NT2/D1 (cell line): ENCODE measurements at regions not wholly inside any gene's neighbourhood (a gene's known extent, or its start where the extent isn't known, plus 50 kb on each side); places are given as distances from the start of the nearest gene placed in this dataset.

Experiments used
- DNase-seq: peaks from one replicate; pipeline ENCODE4 v3.0.0-alpha.2; 2011; ENCODE audit warnings: low read depth, low spot score
- H3K27me3 ChIP-seq: 2 replicates; pipeline ENCODE4 v1.6.0; 2011; ENCODE audit warnings: mild to moderate bottlenecking; ENCODE audit not compliant: insufficient read length, insufficient read depth
- H3K36me3 ChIP-seq: 2 replicates; pipeline ENCODE4 v1.6.1; 2011; ENCODE audit warnings: mild to moderate bottlenecking, low read length, mixed read lengths; ENCODE audit not compliant: insufficient read depth, insufficient read length
- H3K4me1 ChIP-seq: 2 replicates; pipeline ENCODE4 v1.5.1; 2011; ENCODE audit not compliant: insufficient read depth, insufficient read length
- H3K4me3 ChIP-seq: 2 replicates; pipeline ENCODE4 v1.5.1; 2011; ENCODE audit warnings: low read depth; ENCODE audit not compliant: insufficient read length
- H3K9ac ChIP-seq: 2 replicates; pipeline ENCODE4 v1.6.0; 2011; ENCODE audit warnings: low read depth; ENCODE audit not compliant: insufficient read length
- H3K9me3 ChIP-seq: 2 replicates; pipeline ENCODE4 v1.5.1; 2011; ENCODE audit warnings: mild to moderate bottlenecking, low read length; ENCODE audit not compliant: insufficient read depth
- SUZ12 ChIP-seq: IDR thresholded peaks from 2 replicates; pipeline ENCODE4 v1.6.1; 2011; ENCODE audit not compliant: insufficient read length, insufficient read depth; ENCODE audit errors: extremely low read depth
- YY1 ChIP-seq: IDR thresholded peaks from 2 replicates; pipeline ENCODE4 v1.6.1; 2011; ENCODE audit not compliant: insufficient read length, insufficient read depth
- ZNF274 ChIP-seq: IDR thresholded peaks from 2 replicates; pipeline ENCODE4 v1.6.1; 2011; ENCODE audit warnings: mild to moderate bottlenecking, low read depth, low read length

DNA sequence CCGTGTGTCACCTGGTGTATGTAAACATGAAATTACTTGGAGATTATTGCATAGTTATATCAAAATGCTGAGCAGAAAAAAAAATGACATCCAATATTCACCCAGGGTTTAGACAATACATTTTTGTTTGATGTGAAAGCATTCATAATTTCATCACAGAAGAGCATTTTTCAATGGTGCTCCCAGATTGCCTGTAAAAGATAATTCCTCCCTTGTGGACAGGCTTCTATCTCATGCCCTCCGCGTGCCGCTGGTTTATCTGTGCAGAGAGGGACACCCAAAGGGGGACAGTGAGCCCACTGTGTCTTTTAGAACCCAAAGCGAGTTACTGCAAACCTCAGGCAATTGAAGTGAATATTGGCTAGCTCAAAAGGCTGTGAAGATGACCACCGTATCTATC is 126.2 kb upstream of the KLF6 start:
- H3K4me3 ChIP-seq: no peak overlapping the region
- H3K27me3 ChIP-seq: no peaks in the 10 kb centered on the region
- no peaks in the 10 kb centered on the region for H3K9me3 ChIP-seq
- no peak overlapping the region for H3K9ac ChIP-seq
- TF ChIP-seq YY1: no peak
- no peak for TF ChIP-seq SUZ12
- TF ChIP-seq ZNF274: no peak
- no peak for DNase-seq
- no peaks in the 10 kb centered on the region for H3K36me3 ChIP-seq
- no peaks in the 10 kb centered on the region for H3K4me1 ChIP-seq

- H3K36me3 ChIP-seq: no peaks in the 10 kb centered on the region
- H3K27me3 ChIP-seq: no peaks in the 10 kb centered on the region
- H3K4me1 ChIP-seq: no peaks in the 10 kb centered on the region
- no peak overlapping the region for H3K9ac ChIP-seq
- no peak overlapping the region for H3K4me3 ChIP-seq
- TF ChIP-seq SUZ12 (no peak), YY1 (no peak), ZNF274 (no peak)
- DNase-seq: no peak
- H3K9me3 ChIP-seq: no peaks in the 10 kb centered on the region; the same call in 1 of the 2 replicates
Observed at GRCh38 chr10:3909339-3909738, 124.3 kb upstream of the KLF6 start.

DNA sequence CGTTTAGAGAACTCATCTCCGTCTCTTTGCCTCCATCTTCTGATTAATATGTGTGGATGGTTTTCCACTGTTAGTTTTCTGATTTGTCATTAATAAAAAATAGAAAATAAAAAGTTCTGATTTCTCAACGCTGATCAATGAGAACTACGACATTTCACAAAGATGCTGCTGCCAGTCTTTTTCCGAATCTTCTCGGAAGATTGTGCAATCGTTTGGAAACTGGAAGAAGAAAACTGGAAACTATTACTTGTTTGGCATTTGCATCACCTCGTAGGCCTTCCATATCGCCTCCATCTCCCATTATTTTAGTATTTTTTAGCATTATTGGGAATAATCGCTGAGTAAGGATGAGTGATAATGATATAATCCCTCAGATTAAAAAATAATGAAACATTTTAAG is 123.2 kb upstream of the KLF6 start:
- no peaks in the 10 kb centered on the region for H3K36me3 ChIP-seq
- no peak overlapping the region for H3K4me3 ChIP-seq
- no peaks in the 10 kb centered on the region; the same call in 1 of the 2 replicates for H3K9me3 ChIP-seq
- H3K27me3 ChIP-seq: no peaks in the 10 kb centered on the region
- H3K9ac ChIP-seq: no peak overlapping the region
- DNase-seq: no peak
- TF ChIP-seq ZNF274 (no peak), YY1 (no peak), SUZ12 (no peak)
- H3K4me1 ChIP-seq: no peaks in the 10 kb centered on the region

- H3K4me1 ChIP-seq: no peaks in the 10 kb centered on the region
- TF ChIP-seq YY1: no peak
- TF ChIP-seq ZNF274: no peak
- TF ChIP-seq SUZ12: no peak
- no peak overlapping the region for H3K9ac ChIP-seq
- H3K36me3 ChIP-seq: no peaks in the 10 kb centered on the region
- H3K9me3 ChIP-seq: no peaks in the 10 kb centered on the region; the same call in 1 of the 2 replicates
- no peak overlapping the region for H3K4me3 ChIP-seq
- no peaks in the 10 kb centered on the region for H3K27me3 ChIP-seq
- DNase-seq: no peak
Observed at GRCh38 chr10:3907514-3907913, 122.5 kb upstream of the KLF6 start.

GRCh38 chr10:3906511-3907111 is 121.6 kb upstream of the KLF6 start:
- no peak for DNase-seq
- H3K27me3 ChIP-seq: no peaks in the 10 kb centered on the region
- no peak overlapping the region for H3K4me3 ChIP-seq
- no peak for TF ChIP-seq YY1
- no peak for TF ChIP-seq SUZ12
- no peak for TF ChIP-seq ZNF274
- no peaks in the 10 kb centered on the region; the same call in 1 of the 2 replicates for H3K9me3 ChIP-seq
- no peaks in the 10 kb centered on the region for H3K36me3 ChIP-seq
- H3K4me1 ChIP-seq: no peaks in the 10 kb centered on the region
- no peak overlapping the region for H3K9ac ChIP-seq

- H3K27me3 ChIP-seq: no peaks in the 10 kb centered on the region
- DNase-seq: no peak
- no peak for TF ChIP-seq SUZ12
- TF ChIP-seq ZNF274: no peak
- TF ChIP-seq YY1: no peak
- H3K4me1 ChIP-seq: no peaks in the 10 kb centered on the region
- H3K9me3 ChIP-seq: no peaks in the 10 kb centered on the region; the same call in 1 of the 2 replicates
- no peak overlapping the region for H3K4me3 ChIP-seq
- no peak overlapping the region for H3K9ac ChIP-seq
- no peaks in the 10 kb centered on the region for H3K36me3 ChIP-seq
Observed at GRCh38 chr10:3904419-3904960, 119.5 kb upstream of the KLF6 start.

GRCh38 chr10:3902809-3903410 is 117.9 kb upstream of the KLF6 start:
- no peak for DNase-seq
- Histone ChIP-seq H3K27me3 (no peaks in the 10 kb centered on the region), H3K9ac (no peak overlapping the region)

More at GRCh38 chr10:3902809-3903410, 117.9 kb upstream of the KLF6 start:
- TF ChIP-seq SUZ12 (no peak), YY1 (no peak), ZNF274 (no peak)
- Histone ChIP-seq H3K4me3 (no peak overlapping the region), H3K36me3 (no peaks in the 10 kb centered on the region), H3K9me3 (no peaks in the 10 kb centered on the region; the same call in 1 of the 2 replicates), H3K4me1 (no peaks in the 10 kb centered on the region)
